HEK293T (cell line): ENCODE measurements at regions not wholly inside any gene's neighbourhood (a gene's known extent, or its start where the extent isn't known, plus 50 kb on each side); places are given as distances from the start of the nearest gene placed in this dataset.
"Not testable (repeated sequence)": the region's sequence is repeated elsewhere in the genome, so short reads cannot be mapped to it uniquely, and the experiment has no call there.

Source experiments
- CTCF ChIA-PET: fragments of 350-600 bp; formaldehyde crosslinking; extraction: SDS; loops from one replicate; lab custom pipeline; 2021; ENCODE audit warnings: antibody characterized with exemption, inconsistent platforms; lab: Yijun Ruan, JAX
- POLR2A ChIA-PET: fragments of 350-600 bp; formaldehyde crosslinking; extraction: SDS; loops from one replicate; lab custom pipeline; 2020; ENCODE audit warnings: antibody characterized with exemption, inconsistent platforms; lab: Yijun Ruan, JAX
- DNase-seq: peaks from one replicate; pipeline ENCODE4 v3.0.0; 2012; ENCODE audit warnings: mixed read lengths; ENCODE audit errors: extremely low spot score
- ARNT ChIP-seq: fragments of 450-650 bp; IDR thresholded peaks from 2 replicates; pipeline ENCODE4 v1.6.1; 2017; ENCODE audit warnings: mild to moderate bottlenecking
- BHLHE40 ChIP-seq: fragments of 450-650 bp; IDR thresholded peaks from 2 replicates; pipeline ENCODE4 v1.6.1; 2016; ENCODE audit warnings: mild to moderate bottlenecking, moderate library complexity, borderline replicate concordance
- CTBP1 ChIP-seq: fragments of 450-650 bp; IDR thresholded peaks from 2 replicates; pipeline ENCODE4 v1.6.1; 2016; ENCODE audit warnings: borderline replicate concordance
- ELF4 ChIP-seq: fragments of 450-650 bp; IDR thresholded peaks from 2 replicates; pipeline ENCODE4 v1.6.1; 2017; ENCODE audit warnings: antibody characterized with exemption
- FOXA1 ChIP-seq: fragments of 450-650 bp; IDR thresholded peaks from 2 replicates; pipeline ENCODE4 v1.6.1; 2016; ENCODE audit warnings: mild to moderate bottlenecking
- FOXK2 ChIP-seq: fragments of 450-650 bp; IDR thresholded peaks from 2 replicates; pipeline ENCODE4 v1.6.1; 2016; ENCODE audit warnings: mild to moderate bottlenecking
- FOXM1 ChIP-seq: fragments of 450-650 bp; IDR thresholded peaks from 2 replicates; pipeline ENCODE4 v1.6.1; 2017; ENCODE audit warnings: mild to moderate bottlenecking, borderline replicate concordance
- HDGF ChIP-seq: fragments of 450-650 bp; IDR thresholded peaks from 2 replicates; pipeline ENCODE4 v1.6.1; 2017; ENCODE audit warnings: antibody characterized with exemption, borderline replicate concordance
- L3MBTL2 ChIP-seq: fragments of 450-650 bp; conservative IDR thresholded peaks from 2 replicates; pipeline ENCODE4 v1.6.1; 2016; ENCODE audit warnings: mild to moderate bottlenecking
- LEF1 ChIP-seq: fragments of 450-650 bp; IDR thresholded peaks from 2 replicates; pipeline ENCODE4 v1.6.1; 2017; ENCODE audit warnings: mild to moderate bottlenecking, borderline replicate concordance
- NFRKB ChIP-seq: fragments of 450-650 bp; IDR thresholded peaks from 2 replicates; pipeline ENCODE4 v1.6.1; 2016; ENCODE audit warnings: mild to moderate bottlenecking, moderate library complexity
- PKNOX1 ChIP-seq: fragments of 450-650 bp; IDR thresholded peaks from 2 replicates; pipeline ENCODE4 v1.6.1; 2016
- SP1 ChIP-seq: fragments of 450-650 bp; IDR thresholded peaks from 2 replicates; pipeline ENCODE4 v1.6.1; 2017
- SUZ12 ChIP-seq: fragments of 450-650 bp; IDR thresholded peaks from 2 replicates; pipeline ENCODE4 v1.6.1; 2016; ENCODE audit warnings: mild to moderate bottlenecking
- TARDBP ChIP-seq: fragments of 450-650 bp; IDR thresholded peaks from 2 replicates; pipeline ENCODE4 v1.6.1; 2016
- ZNF384 ChIP-seq: fragments of 450-650 bp; IDR thresholded peaks from 2 replicates; pipeline ENCODE4 v1.6.1; 2016

- no peak for DNase-seq
- CTCF ChIA-PET, result no interaction called here
- POLR2A ChIA-PET, result no interaction called here
- TF ChIP-seq HDGF (no peak), SUZ12 (no peak), SP1 (no peak), FOXM1 (no peak), ZNF384 (no peak), FOXK2 (no peak), PKNOX1 (no peak), CTBP1 (no peak), L3MBTL2 (no peak), NFRKB (no peak), ELF4 (no peak), BHLHE40 (no peak), FOXA1 (no peak), LEF1 (no peak), ARNT (no peak)
Observed at GRCh38 chr2:111671426-111672150, 212.4 kb downstream of the ANAPC1 start.

GRCh38 chr2:111672641-111673040 is 211.4 kb downstream of the ANAPC1 start:
- POLR2A ChIA-PET, CTCF ChIA-PET, DNase-seq: not testable (repeated sequence)

GRCh38 chr2:111673526-111673925 is 210.5 kb downstream of the ANAPC1 start:
- TF ChIP-seq FOXM1, result no peak
- no peak for TF ChIP-seq SP1
- TF ChIP-seq FOXA1, result no peak
- no peak for TF ChIP-seq FOXK2
- no peak for TF ChIP-seq NFRKB
- no peak for TF ChIP-seq L3MBTL2
- TF ChIP-seq ELF4, result no peak
- TF ChIP-seq PKNOX1, result no peak
- TF ChIP-seq TARDBP, result no peak
- no peak for TF ChIP-seq LEF1
- TF ChIP-seq CTBP1, result no peak
- no peak for TF ChIP-seq ARNT
- no peak for TF ChIP-seq ZNF384
- CTCF ChIA-PET, result no interaction called here
- POLR2A ChIA-PET, result no interaction called here
- no peak for DNase-seq

- CTCF ChIA-PET, result no interaction called here
- TF ChIP-seq CTBP1, result no peak
- TF ChIP-seq SUZ12, result no peak
- no peak for TF ChIP-seq BHLHE40
- no peak for TF ChIP-seq LEF1
- no peak for TF ChIP-seq PKNOX1
- DNase-seq, result no peak
- POLR2A ChIA-PET, result no interaction called here
Observed at GRCh38 chr2:111675419-111676194, 208.4 kb downstream of the ANAPC1 start.

GRCh38 chr2:111676291-111676822 is 207.6 kb downstream of the ANAPC1 start:
- TF ChIP-seq SP1, result no peak
- no peak for TF ChIP-seq FOXA1
- TF ChIP-seq BHLHE40, result no peak
- TF ChIP-seq ARNT, result no peak
- no peak for TF ChIP-seq CTBP1
- no peak for TF ChIP-seq ZNF384
- no peak for TF ChIP-seq PKNOX1
- TF ChIP-seq TARDBP, result no peak
- TF ChIP-seq NFRKB, result no peak
- TF ChIP-seq ELF4, result no peak
- TF ChIP-seq FOXK2, result no peak
- DNase-seq, result no peak
- CTCF ChIA-PET, result no interaction called here
- POLR2A ChIA-PET, result no interaction called here

DNA sequence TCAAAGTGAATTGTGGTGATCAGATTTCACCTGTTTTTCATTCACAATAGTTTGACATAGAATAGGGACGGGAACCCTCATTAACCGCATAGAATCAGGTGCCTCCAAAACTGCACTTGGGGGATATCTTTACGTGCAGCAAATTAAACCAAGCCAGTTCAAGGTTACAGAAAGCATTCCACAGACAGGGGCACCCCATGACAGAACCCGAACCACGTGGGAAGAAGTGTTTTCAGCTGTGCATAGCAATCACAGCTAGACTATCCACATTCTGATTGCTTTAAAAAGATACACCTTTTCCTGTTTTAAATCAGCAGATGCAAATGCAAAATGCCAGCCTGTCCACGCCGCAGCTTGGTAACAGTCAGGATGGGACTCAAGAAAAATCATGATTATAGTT is 205.8 kb downstream of the ANAPC1 start:
- TF ChIP-seq FOXA1 (no peak), ZNF384 (no peak), CTBP1 (no peak), PKNOX1 (no peak)
- CTCF ChIA-PET, result no interaction called here
- DNase-seq, result no peak
- POLR2A ChIA-PET, result no interaction called here
